ENCODE measurements at regions not wholly inside any gene's neighbourhood (a gene's known extent, or its start where the extent isn't known, plus 50 kb on each side); places are given as distances from the start of the nearest gene placed in this dataset.
A peak's percentile ranks its signal among the peaks of the same experiment; 100 is the strongest.

DNA sequence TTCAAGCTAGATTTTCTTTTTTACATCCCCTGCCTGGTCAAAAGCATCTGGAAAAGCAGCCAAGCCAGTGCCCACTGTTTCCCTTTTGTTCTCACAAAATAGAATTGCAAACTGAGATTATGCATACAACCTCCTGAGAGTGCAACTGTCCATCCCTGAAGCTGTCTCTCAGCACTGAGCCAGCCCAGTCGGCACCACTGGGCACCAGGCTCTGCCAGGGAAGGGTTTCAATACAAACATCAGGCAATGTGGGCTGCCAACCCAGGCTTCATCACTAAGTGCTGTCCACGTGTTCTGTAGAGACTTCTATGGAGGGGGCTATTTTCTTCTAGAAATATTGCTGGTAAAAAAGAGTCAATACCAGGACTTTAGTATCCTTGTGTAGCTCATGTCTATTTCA is 356.3 kb upstream of the TBL1XR1 start:
- intact Hi-C loops (cut with micrococcal nuclease; ENCODE audit: unreplicated experiment): no loop called here
- Histone ChIP-seq H3K9me3 (ENCODE audit: low read depth, low read length, poor library complexity, severe bottlenecking) (no peaks in the 10 kb centered on the region), H3K27me3 (replicated peaks; ENCODE audit: insufficient read depth, low read depth, low read length, poor library complexity) (no peaks in the 10 kb centered on the region), H3K27ac (ENCODE audit: low read depth, low read length, poor library complexity, severe bottlenecking) (no peak overlapping the region), H3K36me3 (ENCODE audit: insufficient read depth, low read length, poor library complexity, severe bottlenecking) (no peaks in the 10 kb centered on the region), H3K4me1 (ENCODE audit: insufficient read depth, low read length, poor library complexity, severe bottlenecking) (peaks cover 26% of the 10 kb centered on the region), H3K4me3 (ENCODE audit: low read depth, low read length, poor library complexity, severe bottlenecking) (no peak overlapping the region)
- POLR2A ChIA-PET (ENCODE audit: low non-redundant PET): no interaction called here
- CTCF ChIA-PET: no interaction called here
- BruUV-seq (replicated peaks): no TSS peak
- DNase-seq (ENCODE audit: low spot score): no peak
- TF ChIP-seq CTCF (conservative IDR thresholded peaks at IDR 0.05; ENCODE audit: low read depth, low read length): no peak
- TF ChIP-seq EZH2 (IDR thresholded peaks at IDR 0.05; ENCODE audit: borderline replicate concordance, low read depth, low read length, poor library complexity, severe bottlenecking): no peak

- peaks cover 26% of the 10 kb centered on the region for H3K4me1 ChIP-seq (ENCODE audit: insufficient read depth, low read length, poor library complexity, severe bottlenecking)
- no TSS peak for BruUV-seq (replicated peaks)
- H3K36me3 ChIP-seq (ENCODE audit: insufficient read depth, low read length, poor library complexity, severe bottlenecking): no peaks in the 10 kb centered on the region
- no peak overlapping the region for H3K4me3 ChIP-seq (ENCODE audit: low read depth, low read length, poor library complexity, severe bottlenecking)
- intact Hi-C loops (cut with micrococcal nuclease; ENCODE audit: unreplicated experiment): no loop called here
- DNase-seq (ENCODE audit: low spot score): peak; percentile 18
- H3K27ac ChIP-seq (ENCODE audit: low read depth, low read length, poor library complexity, severe bottlenecking): no peak overlapping the region
- ChIA-PET POLR2A (ENCODE audit: low non-redundant PET) (no interaction called here), CTCF (no interaction called here)
- TF ChIP-seq CTCF (conservative IDR thresholded peaks at IDR 0.05; ENCODE audit: low read depth, low read length): no peak
- no peak for TF ChIP-seq EZH2 (IDR thresholded peaks at IDR 0.05; ENCODE audit: borderline replicate concordance, low read depth, low read length, poor library complexity, severe bottlenecking)
- H3K27me3 ChIP-seq (replicated peaks; ENCODE audit: insufficient read depth, low read depth, low read length, poor library complexity): no peaks in the 10 kb centered on the region
- H3K9me3 ChIP-seq (ENCODE audit: low read depth, low read length, poor library complexity, severe bottlenecking): no peaks in the 10 kb centered on the region
Observed at GRCh38 chr3:177554895-177555759, 357.8 kb upstream of the TBL1XR1 start.

GRCh38 chr3:177557548-177557947 is 360.3 kb upstream of the TBL1XR1 start:
- no TSS peak for BruUV-seq (replicated peaks)
- POLR2A ChIA-PET (ENCODE audit: low non-redundant PET): no interaction called here
- no peaks in the 10 kb centered on the region for H3K27me3 ChIP-seq (replicated peaks; ENCODE audit: insufficient read depth, low read depth, low read length, poor library complexity)
- TF ChIP-seq CTCF (conservative IDR thresholded peaks at IDR 0.05; ENCODE audit: low read depth, low read length): no peak
- no peak for TF ChIP-seq EZH2 (IDR thresholded peaks at IDR 0.05; ENCODE audit: borderline replicate concordance, low read depth, low read length, poor library complexity, severe bottlenecking)
- H3K36me3 ChIP-seq (ENCODE audit: insufficient read depth, low read length, poor library complexity, severe bottlenecking): no peaks in the 10 kb centered on the region
- no peaks in the 10 kb centered on the region for H3K9me3 ChIP-seq (ENCODE audit: low read depth, low read length, poor library complexity, severe bottlenecking)
- DNase-seq (ENCODE audit: low spot score): no peak
- CTCF ChIA-PET: no interaction called here
- H3K27ac ChIP-seq (ENCODE audit: low read depth, low read length, poor library complexity, severe bottlenecking): no peak overlapping the region
- H3K4me1 ChIP-seq (ENCODE audit: insufficient read depth, low read length, poor library complexity, severe bottlenecking): peaks cover 14% of the 10 kb centered on the region
- intact Hi-C loops (cut with micrococcal nuclease; ENCODE audit: unreplicated experiment): no loop called here
- H3K4me3 ChIP-seq (ENCODE audit: low read depth, low read length, poor library complexity, severe bottlenecking): no peak overlapping the region

Measured in A673 (cell line).